Breast epithelium (tissue), 4 donors: ENCODE measurements at regions not wholly inside any gene's neighbourhood (a gene's known extent, or its start where the extent isn't known, plus 50 kb on each side); places are given as distances from the start of the nearest gene placed in this dataset.
"Not testable (repeated sequence)": the region's sequence is repeated elsewhere in the genome, so short reads cannot be mapped to it uniquely, and the experiment has no call there.

Experiments used
- DNase-seq, 2 donors: peaks; one replicate each; pipeline ENCODE4 v3.0.0-alpha.2; 2019; ENCODE audit warnings: low spot score in 2 of 2
- H3K27ac ChIP-seq, 2 donors: fragments of 200-600 bp; sonication (generic) in 1 of 2; one replicate each; pipeline ENCODE4 v1.5.1; 2016 to 2019; ENCODE audit warnings: mild to moderate bottlenecking in 1 of 2
- H3K27me3 ChIP-seq, 2 donors: fragments of 200-600 bp; sonication (generic) in 1 of 2; one replicate each; pipeline versions ENCODE4 v1.5.1 to v1.6.0; 2017 to 2019; ENCODE audit warnings: control low read depth in 1 of 2, mild to moderate bottlenecking in 1 of 2
- H3K36me3 ChIP-seq: fragments of 200-600 bp; one replicate; pipeline ENCODE4 v1.5.1; 2019
- H3K4me1 ChIP-seq, 2 donors: fragments of 200-600 bp; sonication (generic); one replicate each; pipeline ENCODE4 v1.5.1; 2016 to 2019; ENCODE audit warnings: control low read depth in 1 of 2
- H3K4me3 ChIP-seq, 3 donors: fragments of 200-600 bp; sonication (generic); 1 replicate in 2 of 3; 2 replicates in 1 of 3; pipeline ENCODE4 v1.5.1; 2016 to 2019; ENCODE audit warnings: mild to moderate bottlenecking in 3 of 3, moderate library complexity in 2 of 3
- H3K9me3 ChIP-seq, 2 donors: fragments of 200-600 bp; sonication (generic) in 1 of 2; one replicate each; pipeline ENCODE4 v1.5.1; 2016 to 2019; ENCODE audit warnings: control low read depth in 1 of 2
- CTCF ChIP-seq, 3 donors: fragments of 450-650 bp; IDR thresholded peaks; one replicate each; pipeline ENCODE4 v1.5.1; 2016 to 2017; ENCODE audit warnings: antibody characterized with exemption in 3 of 3, mild to moderate bottlenecking in 3 of 3, moderate library complexity in 3 of 3
- POLR2A ChIP-seq: fragments of 450-650 bp; IDR thresholded peaks from one replicate; pipeline ENCODE4 v1.6.1; 2016; ENCODE audit warnings: antibody characterized with exemption, mild to moderate bottlenecking, moderate library complexity
- POLR2AphosphoS5 ChIP-seq, 3 donors: sonication (generic); formaldehyde crosslinking; IDR thresholded peaks; one replicate each; pipeline ENCODE4 v1.6.1; 2017; ENCODE audit warnings: antibody characterized with exemption in 3 of 3
- intact Hi-C: fragments of 100-400 bp; cut with DNase I; formaldehyde crosslinking; loops from one replicate; pipeline ENCODE4 v1.15.1; 2023; ENCODE audit warnings: low total_unique reads

DNA sequence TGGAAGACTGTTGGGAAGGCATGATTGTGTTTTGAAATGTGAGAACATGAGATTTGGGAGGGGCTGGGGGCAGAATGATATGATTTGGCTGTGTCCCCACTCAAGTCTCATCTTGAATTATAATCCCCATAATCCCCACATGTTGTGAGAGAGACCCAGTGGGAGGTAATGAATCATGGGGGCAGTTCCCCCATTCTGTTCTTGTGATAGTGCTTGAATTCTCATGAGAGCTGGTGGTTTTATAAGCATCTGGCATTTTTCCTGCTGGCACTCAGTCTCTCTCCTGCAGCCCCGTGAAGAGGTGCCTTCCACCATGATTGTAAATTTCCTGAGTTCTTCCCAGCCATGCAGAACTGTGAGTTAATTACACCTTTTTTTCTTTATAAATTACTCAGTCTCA is 430.5 kb downstream of the OTOL1 start:
- TF ChIP-seq POLR2AphosphoS5 (IDR thresholded peaks at IDR 0.05) (no peak), POLR2A (no peak), CTCF (IDR thresholded peaks at IDR 0.05) (no peak)
- Histone ChIP-seq H3K9me3 (peaks cover 0 to 5% of the 10 kb centered on the region in 2 donors), H3K27ac (no peak overlapping the region), H3K36me3 (no peaks in the 10 kb centered on the region), H3K4me3 (no peak overlapping the region), H3K27me3 (no peaks in the 10 kb centered on the region), H3K4me1 (no peaks in the 10 kb centered on the region)
- intact Hi-C loops, result no loop called here
- no peak for DNase-seq

- H3K36me3 ChIP-seq, result no peaks in the 10 kb centered on the region
- TF ChIP-seq POLR2A, result no peak
- intact Hi-C loops, result no loop called here
- H3K27ac ChIP-seq, result peak overlapping the region in 1 of 2 donors; percentile 38
- no peaks in the 10 kb centered on the region for H3K9me3 ChIP-seq
- no peaks in the 10 kb centered on the region for H3K27me3 ChIP-seq
- no peaks in the 10 kb centered on the region for H3K4me1 ChIP-seq
- H3K4me3 ChIP-seq, result peak overlapping the region in 1 of 3 donors; percentile 2
- no peak for DNase-seq
Measured at GRCh38 chr3:161939918-161940620, 443.5 kb downstream of the OTOL1 start.

DNA sequence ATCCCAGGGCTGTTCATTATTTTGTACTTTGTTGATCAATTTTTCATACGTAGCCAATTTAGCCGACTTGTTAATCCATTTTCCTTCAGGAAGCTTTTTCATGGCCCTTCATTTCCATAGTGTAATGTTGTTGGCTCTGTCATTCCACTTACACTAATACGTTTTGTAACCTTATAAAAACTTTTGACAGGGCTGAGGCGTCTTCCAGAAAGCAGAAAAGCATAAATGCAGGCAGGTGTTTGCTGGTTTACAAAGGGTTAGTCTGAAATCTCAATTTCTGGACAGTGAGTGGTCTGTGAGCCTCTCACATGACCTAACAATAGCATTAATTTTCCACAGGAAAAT is 444.0 kb downstream of the OTOL1 start:
- no peak for DNase-seq
- intact Hi-C loops, result no loop called here
- H3K27ac ChIP-seq, result no peak overlapping the region
- no peak overlapping the region for H3K4me3 ChIP-seq
- H3K27me3 ChIP-seq, result no peaks in the 10 kb centered on the region
- H3K36me3 ChIP-seq, result no peaks in the 10 kb centered on the region
- H3K4me1 ChIP-seq, result no peaks in the 10 kb centered on the region
- TF ChIP-seq CTCF (IDR thresholded peaks at IDR 0.05), result no peak
- TF ChIP-seq POLR2AphosphoS5 (IDR thresholded peaks at IDR 0.05), result no peak
- no peak for TF ChIP-seq POLR2A
- no peaks in the 10 kb centered on the region for H3K9me3 ChIP-seq

DNA sequence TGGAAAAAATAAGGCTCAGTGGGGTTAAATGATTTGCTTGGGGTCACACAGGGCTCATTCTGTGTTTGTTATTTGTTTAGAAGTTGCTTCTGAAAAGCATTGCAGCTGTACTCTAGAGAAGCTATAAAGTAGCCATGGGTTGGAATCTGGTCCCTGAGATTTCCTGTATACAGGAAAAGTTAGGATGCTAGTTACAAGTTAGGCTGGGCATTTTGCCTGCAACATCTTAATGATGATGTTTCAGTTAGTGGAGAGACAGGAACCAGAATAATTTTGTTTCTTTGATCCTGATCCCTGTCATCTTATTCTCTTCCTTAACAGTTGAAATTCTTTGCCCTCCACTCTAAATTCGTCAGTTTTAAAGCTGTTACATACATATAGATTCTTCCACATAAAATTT is 445.3 kb downstream of the OTOL1 start:
- H3K4me3 ChIP-seq, result no peak overlapping the region
- TF ChIP-seq POLR2A (no peak), CTCF (IDR thresholded peaks at IDR 0.05) (no peak), POLR2AphosphoS5 (IDR thresholded peaks at IDR 0.05) (no peak)
- no peaks in the 10 kb centered on the region for H3K36me3 ChIP-seq
- no peaks in the 10 kb centered on the region for H3K9me3 ChIP-seq
- DNase-seq, result no peak
- no peaks in the 10 kb centered on the region for H3K4me1 ChIP-seq
- H3K27me3 ChIP-seq, result no peaks in the 10 kb centered on the region
- intact Hi-C loops, result no loop called here
- no peak overlapping the region for H3K27ac ChIP-seq

GRCh38 chr3:161943801-161944345 is 447.3 kb downstream of the OTOL1 start:
- intact Hi-C loops, H3K36me3 ChIP-seq, H3K9me3 ChIP-seq, H3K27me3 ChIP-seq, H3K4me3 ChIP-seq, H3K4me1 ChIP-seq, DNase-seq, H3K27ac ChIP-seq: not testable (repeated sequence)

GRCh38 chr3:161946443-161946960 is 449.9 kb downstream of the OTOL1 start:
- H3K4me3 ChIP-seq, result no peak overlapping the region
- TF ChIP-seq POLR2A (no peak), POLR2AphosphoS5 (IDR thresholded peaks at IDR 0.05) (no peak), CTCF (IDR thresholded peaks at IDR 0.05) (no peak)
- H3K27ac ChIP-seq, result no peak overlapping the region
- intact Hi-C loops, result no loop called here
- H3K4me1 ChIP-seq, result no peaks in the 10 kb centered on the region
- H3K36me3 ChIP-seq, result no peaks in the 10 kb centered on the region
- no peaks in the 10 kb centered on the region for H3K9me3 ChIP-seq
- DNase-seq, result no peak
- H3K27me3 ChIP-seq, result no peaks in the 10 kb centered on the region
